ENCODE measurements at regions not wholly inside any gene's neighbourhood (a gene's known extent, or its start where the extent isn't known, plus 50 kb on each side); places are given as distances from the start of the nearest gene placed in this dataset.

DNA sequence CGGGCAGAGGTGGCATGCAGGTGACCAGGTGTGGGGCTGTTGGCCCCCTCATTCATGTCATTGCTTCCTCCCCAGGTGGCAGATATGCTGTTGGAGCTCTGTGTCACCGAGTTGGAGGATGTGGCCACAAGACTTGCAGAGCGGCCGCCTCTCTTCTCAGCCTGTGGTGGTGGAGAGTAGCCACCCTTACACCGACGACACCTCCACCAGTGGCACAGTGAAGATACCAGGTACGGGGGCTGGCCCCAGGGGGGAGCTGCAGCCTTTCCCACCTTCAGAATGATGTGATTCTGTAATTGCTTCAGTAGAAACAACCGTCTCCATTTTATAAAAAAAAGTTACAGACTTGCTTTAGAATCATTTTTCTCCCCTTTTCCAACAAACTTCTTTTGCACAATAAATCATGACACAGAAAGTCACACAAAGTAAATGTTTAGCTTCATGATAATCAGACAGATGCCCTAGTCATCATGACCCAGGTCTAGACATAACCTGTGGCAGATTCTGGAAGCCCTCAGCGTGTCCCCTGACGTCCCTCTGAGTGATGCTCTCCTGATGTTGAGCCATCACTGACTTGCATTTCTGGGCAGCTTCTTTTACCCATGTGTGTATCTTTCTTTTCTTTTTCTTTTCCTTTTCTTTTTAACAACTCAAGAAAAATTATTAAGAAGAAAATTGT is 76.0 kb upstream of the FAN1 start:
- TF ChIP-seq, protein P1, sequence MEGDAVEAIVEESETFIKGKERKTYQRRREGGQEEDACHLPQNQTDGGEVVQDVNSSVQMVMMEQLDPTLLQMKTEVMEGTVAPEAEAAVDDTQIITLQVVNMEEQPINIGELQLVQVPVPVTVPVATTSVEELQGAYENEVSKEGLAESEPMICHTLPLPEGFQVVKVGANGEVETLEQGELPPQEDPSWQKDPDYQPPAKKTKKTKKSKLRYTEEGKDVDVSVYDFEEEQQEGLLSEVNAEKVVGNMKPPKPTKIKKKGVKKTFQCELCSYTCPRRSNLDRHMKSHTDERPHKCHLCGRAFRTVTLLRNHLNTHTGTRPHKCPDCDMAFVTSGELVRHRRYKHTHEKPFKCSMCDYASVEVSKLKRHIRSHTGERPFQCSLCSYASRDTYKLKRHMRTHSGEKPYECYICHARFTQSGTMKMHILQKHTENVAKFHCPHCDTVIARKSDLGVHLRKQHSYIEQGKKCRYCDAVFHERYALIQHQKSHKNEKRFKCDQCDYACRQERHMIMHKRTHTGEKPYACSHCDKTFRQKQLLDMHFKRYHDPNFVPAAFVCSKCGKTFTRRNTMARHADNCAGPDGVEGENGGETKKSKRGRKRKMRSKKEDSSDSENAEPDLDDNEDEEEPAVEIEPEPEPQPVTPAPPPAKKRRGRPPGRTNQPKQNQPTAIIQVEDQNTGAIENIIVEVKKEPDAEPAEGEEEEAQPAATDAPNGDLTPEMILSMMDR (conservative IDR thresholded peaks at IDR 0.05; ENCODE audit: low read length) = no peak
- TF ChIP-seq EZH2phosphoT487 (IDR thresholded peaks at IDR 0.05; ENCODE audit: borderline replicate concordance, low read depth, low read length) = no peak
